ENCODE measurements at regions not wholly inside any gene's neighbourhood (a gene's known extent, or its start where the extent isn't known, plus 50 kb on each side); places are given as distances from the start of the nearest gene placed in this dataset.

GRCh38 chr1:99529002-99529401, 116.9 kb upstream of the PALMD start:
- Histone ChIP-seq H3K4me1 (peaks cover 0 to 3% (median 0%) of the 10 kb centered on the region in 4 donors), H3K27ac (no peak overlapping the region), H3K4me3 (no peak overlapping the region), H3K27me3 (no peaks in the 10 kb centered on the region), H3K36me3 (no peaks in the 10 kb centered on the region), H3K9me3 (no peaks in the 10 kb centered on the region)
- TF ChIP-seq, protein P1, sequence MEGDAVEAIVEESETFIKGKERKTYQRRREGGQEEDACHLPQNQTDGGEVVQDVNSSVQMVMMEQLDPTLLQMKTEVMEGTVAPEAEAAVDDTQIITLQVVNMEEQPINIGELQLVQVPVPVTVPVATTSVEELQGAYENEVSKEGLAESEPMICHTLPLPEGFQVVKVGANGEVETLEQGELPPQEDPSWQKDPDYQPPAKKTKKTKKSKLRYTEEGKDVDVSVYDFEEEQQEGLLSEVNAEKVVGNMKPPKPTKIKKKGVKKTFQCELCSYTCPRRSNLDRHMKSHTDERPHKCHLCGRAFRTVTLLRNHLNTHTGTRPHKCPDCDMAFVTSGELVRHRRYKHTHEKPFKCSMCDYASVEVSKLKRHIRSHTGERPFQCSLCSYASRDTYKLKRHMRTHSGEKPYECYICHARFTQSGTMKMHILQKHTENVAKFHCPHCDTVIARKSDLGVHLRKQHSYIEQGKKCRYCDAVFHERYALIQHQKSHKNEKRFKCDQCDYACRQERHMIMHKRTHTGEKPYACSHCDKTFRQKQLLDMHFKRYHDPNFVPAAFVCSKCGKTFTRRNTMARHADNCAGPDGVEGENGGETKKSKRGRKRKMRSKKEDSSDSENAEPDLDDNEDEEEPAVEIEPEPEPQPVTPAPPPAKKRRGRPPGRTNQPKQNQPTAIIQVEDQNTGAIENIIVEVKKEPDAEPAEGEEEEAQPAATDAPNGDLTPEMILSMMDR (IDR thresholded peaks at IDR 0.05) = no peak
- TF ChIP-seq EP300 (IDR thresholded peaks at IDR 0.05) (no peak), POLR2AphosphoS5 (IDR thresholded peaks at IDR 0.05) (no peak), POLR2A (IDR thresholded peaks at IDR 0.05) (no peak)
- DNase-seq (no peak), ATAC-seq (ENCODE audit: low FRiP score in 2 of 2) (no peak)
- 75 to 86% methylated on average over 3 of the region's 3 CpGs for WGBS, 2 donors

GRCh38 chr1:99531578-99532275, 114.2 kb upstream of the PALMD start:
- no peak for DNase-seq
- no peaks in the 10 kb centered on the region for H3K27me3 ChIP-seq
- TF ChIP-seq EP300 (IDR thresholded peaks at IDR 0.05) (no peak), POLR2A (IDR thresholded peaks at IDR 0.05) (no peak), POLR2AphosphoS5 (IDR thresholded peaks at IDR 0.05) (no peak)
- TF ChIP-seq, protein P1 (IDR thresholded peaks at IDR 0.05) = no peak
- no peak overlapping the region for H3K27ac ChIP-seq
- H3K9me3 ChIP-seq = no peaks in the 10 kb centered on the region
- ATAC-seq (ENCODE audit: low FRiP score in 2 of 2) = no peak
- WGBS, 2 donors = 74 to 87% methylated on average over 5 of the region's 5 CpGs
- H3K4me1 ChIP-seq = no peaks in the 10 kb centered on the region
- no peaks in the 10 kb centered on the region for H3K36me3 ChIP-seq
- no peak overlapping the region for H3K4me3 ChIP-seq

DNA sequence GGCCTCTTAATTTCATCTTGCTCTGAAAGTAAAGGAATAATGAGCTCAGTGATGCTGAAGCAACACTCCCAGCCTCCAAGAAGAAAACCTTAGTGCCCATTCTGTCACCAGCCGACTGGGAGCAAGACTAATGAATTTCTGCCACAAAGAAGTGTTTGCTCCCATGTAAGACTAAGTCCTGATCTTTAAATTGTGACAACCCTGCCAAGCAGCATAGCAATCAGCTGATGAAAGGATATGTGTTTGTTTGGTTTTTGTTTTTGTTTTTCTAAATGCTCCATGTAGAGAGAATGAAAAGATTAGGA, 113.7 kb upstream of the PALMD start:
- TF ChIP-seq, protein P1 (IDR thresholded peaks at IDR 0.05) = no peak
- TF ChIP-seq POLR2A (IDR thresholded peaks at IDR 0.05) (no peak), POLR2AphosphoS5 (IDR thresholded peaks at IDR 0.05) (no peak), EP300 (IDR thresholded peaks at IDR 0.05) (no peak)
- Histone ChIP-seq H3K27me3 (no peaks in the 10 kb centered on the region), H3K36me3 (no peaks in the 10 kb centered on the region), H3K4me3 (no peak overlapping the region), H3K4me1 (no peaks in the 10 kb centered on the region), H3K27ac (no peak overlapping the region), H3K9me3 (no peaks in the 10 kb centered on the region)
- ATAC-seq (ENCODE audit: low FRiP score in 2 of 2) (no peak), DNase-seq (no peak)
- WGBS, 2 donors = 60 to 83% methylated on average over 1 of the region's 1 CpG

GRCh38 chr1:99533909-99534637, 111.8 kb upstream of the PALMD start:
- H3K36me3 ChIP-seq = no peaks in the 10 kb centered on the region
- TF ChIP-seq EP300 (IDR thresholded peaks at IDR 0.05) (no peak), POLR2AphosphoS5 (IDR thresholded peaks at IDR 0.05) (no peak), POLR2A (IDR thresholded peaks at IDR 0.05) (no peak)
- TF ChIP-seq, protein P1 (IDR thresholded peaks at IDR 0.05) = no peak
- no peaks in the 10 kb centered on the region for H3K27me3 ChIP-seq
- no peaks in the 10 kb centered on the region for H3K4me1 ChIP-seq
- no peaks in the 10 kb centered on the region for H3K9me3 ChIP-seq
- no peak overlapping the region for H3K27ac ChIP-seq
- H3K4me3 ChIP-seq = no peak overlapping the region
- DNase-seq (no peak), ATAC-seq (ENCODE audit: low FRiP score in 2 of 2) (no peak)
- 48 to 52% methylated on average over 9 of the region's 9 CpGs for WGBS, 2 donors

GRCh38 chr1:99534638-99534930, 111.3 kb upstream of the PALMD start:
- TF ChIP-seq EP300 (IDR thresholded peaks at IDR 0.05) (no peak), POLR2AphosphoS5 (IDR thresholded peaks at IDR 0.05) (no peak), POLR2A (IDR thresholded peaks at IDR 0.05) (no peak)
- TF ChIP-seq, protein P1 (IDR thresholded peaks at IDR 0.05) = no peak
- Histone ChIP-seq H3K27ac (no peak overlapping the region), H3K4me3 (no peak overlapping the region), H3K4me1 (no peaks in the 10 kb centered on the region), H3K27me3 (no peaks in the 10 kb centered on the region), H3K36me3 (no peaks in the 10 kb centered on the region), H3K9me3 (no peaks in the 10 kb centered on the region)
- DNase-seq (no peak), ATAC-seq (ENCODE audit: low FRiP score in 2 of 2) (no peak)
- 46 to 47% methylated on average over 1 of the region's 1 CpG for WGBS, 2 donors
